GM12865 (cell line): ENCODE measurements at regions not wholly inside any gene's neighbourhood (a gene's known extent, or its start where the extent isn't known, plus 50 kb on each side); places are given as distances from the start of the nearest gene placed in this dataset.

ENCODE experiments used
- DNase-seq: peaks from one replicate; pipeline ENCODE4 v3.0.0; 2010; ENCODE audit warnings: low read depth
- H3K4me3 ChIP-seq: 2 replicates; pipeline ENCODE4 v1.5.1; 2011; ENCODE audit warnings: mild to moderate bottlenecking, low read depth, low read length, control low read depth
- CTCF ChIP-seq: IDR thresholded peaks from 2 replicates; pipeline ENCODE4 v1.5.1; 2011; ENCODE audit warnings: low read length, control low read depth, low read depth, inconsistent platforms; ENCODE audit not compliant: insufficient read depth; ENCODE audit errors: missing control alignments

GRCh38 chr1:50332941-50333594 is 90.2 kb downstream of the DMRTA2 start:
- DNase-seq: peak; percentile 65
- TF ChIP-seq CTCF: peak; percentile 91
- H3K4me3 ChIP-seq: peak overlapping the region; percentile 53

GRCh38 chr1:50329332-50329932 is 93.8 kb downstream of the DMRTA2 start:
- no peak for DNase-seq
- TF ChIP-seq CTCF: no peak
- no peak overlapping the region for H3K4me3 ChIP-seq

GRCh38 chr1:50328552-50328951 is 94.7 kb downstream of the DMRTA2 start:
- no peak for DNase-seq
- no peak overlapping the region for H3K4me3 ChIP-seq
- TF ChIP-seq CTCF: no peak

GRCh38 chr1:50326026-50326425 is 97.2 kb downstream of the DMRTA2 start:
- H3K4me3 ChIP-seq: no peak overlapping the region
- TF ChIP-seq CTCF: no peak
- DNase-seq: no peak

- H3K4me3 ChIP-seq: no peak overlapping the region
- no peak for DNase-seq
- no peak for TF ChIP-seq CTCF
Observed at GRCh38 chr1:50322579-50322978, 100.7 kb downstream of the DMRTA2 start.

- TF ChIP-seq CTCF: no peak
- no peak overlapping the region for H3K4me3 ChIP-seq
- no peak for DNase-seq
Observed at GRCh38 chr1:50318428-50318827, 104.8 kb downstream of the DMRTA2 start.

GRCh38 chr1:50308878-50309277 is 114.4 kb downstream of the DMRTA2 start:
- TF ChIP-seq CTCF: no peak
- no peak overlapping the region for H3K4me3 ChIP-seq
- peak; percentile 38 for DNase-seq
